ENCODE measurements at regions not wholly inside any gene's neighbourhood (a gene's known extent, or its start where the extent isn't known, plus 50 kb on each side); places are given as distances from the start of the nearest gene placed in this dataset.

DNA sequence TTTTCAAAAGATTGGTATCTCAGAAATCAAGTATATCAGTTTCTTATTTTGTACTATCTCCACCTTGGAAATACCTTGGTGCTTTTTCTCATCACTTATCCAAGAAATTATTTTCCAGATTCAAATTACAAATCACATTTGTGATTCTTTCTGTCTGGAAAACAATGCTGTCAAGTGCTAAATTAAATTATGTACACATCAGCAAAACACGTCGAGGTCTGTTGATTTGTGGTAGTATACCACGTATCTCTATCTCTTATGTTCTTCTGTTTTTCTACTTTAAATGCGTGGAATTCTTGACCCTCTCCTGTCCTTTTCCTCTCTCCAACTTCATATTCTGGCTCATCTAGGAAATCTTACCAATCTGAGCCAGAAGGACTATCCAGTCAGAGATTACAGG is 214.5 kb downstream of the PTN start:
- TF ChIP-seq, protein P1, sequence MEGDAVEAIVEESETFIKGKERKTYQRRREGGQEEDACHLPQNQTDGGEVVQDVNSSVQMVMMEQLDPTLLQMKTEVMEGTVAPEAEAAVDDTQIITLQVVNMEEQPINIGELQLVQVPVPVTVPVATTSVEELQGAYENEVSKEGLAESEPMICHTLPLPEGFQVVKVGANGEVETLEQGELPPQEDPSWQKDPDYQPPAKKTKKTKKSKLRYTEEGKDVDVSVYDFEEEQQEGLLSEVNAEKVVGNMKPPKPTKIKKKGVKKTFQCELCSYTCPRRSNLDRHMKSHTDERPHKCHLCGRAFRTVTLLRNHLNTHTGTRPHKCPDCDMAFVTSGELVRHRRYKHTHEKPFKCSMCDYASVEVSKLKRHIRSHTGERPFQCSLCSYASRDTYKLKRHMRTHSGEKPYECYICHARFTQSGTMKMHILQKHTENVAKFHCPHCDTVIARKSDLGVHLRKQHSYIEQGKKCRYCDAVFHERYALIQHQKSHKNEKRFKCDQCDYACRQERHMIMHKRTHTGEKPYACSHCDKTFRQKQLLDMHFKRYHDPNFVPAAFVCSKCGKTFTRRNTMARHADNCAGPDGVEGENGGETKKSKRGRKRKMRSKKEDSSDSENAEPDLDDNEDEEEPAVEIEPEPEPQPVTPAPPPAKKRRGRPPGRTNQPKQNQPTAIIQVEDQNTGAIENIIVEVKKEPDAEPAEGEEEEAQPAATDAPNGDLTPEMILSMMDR (IDR thresholded peaks at IDR 0.05), result no peak
- no peak for TF ChIP-seq POLR2A (IDR thresholded peaks at IDR 0.05)
